HG02981 (cell line): ENCODE measurements at regions not wholly inside any gene's neighbourhood (a gene's known extent, or its start where the extent isn't known, plus 50 kb on each side); places are given as distances from the start of the nearest gene placed in this dataset.

Experiments used
- ATAC-seq: cut with Tn5 transposase; IDR thresholded peaks from one replicate; pipeline ENCODE4 v1.9.1; 2021; ENCODE audit warnings: mild to moderate bottlenecking, moderate library complexity; ENCODE audit not compliant: unreplicated experiment

GRCh38 chr17:73782641-73783381 lies 138.6 kb upstream of the SDK2 start:
- ATAC-seq: no peak

- no peak for ATAC-seq
Observed at GRCh38 chr17:73783382-73783766, 139.1 kb upstream of the SDK2 start.

GRCh38 chr17:73783945-73784603 lies 139.8 kb upstream of the SDK2 start:
- ATAC-seq: no peak

- no peak for ATAC-seq
Observed at GRCh38 chr17:73785496-73785895, 141.3 kb upstream of the SDK2 start.

GRCh38 chr17:73785958-73786743 lies 141.9 kb upstream of the SDK2 start:
- ATAC-seq: no peak

GRCh38 chr17:73787076-73788059 lies 143.1 kb upstream of the SDK2 start:
- ATAC-seq: no peak

- ATAC-seq: no peak
Observed at GRCh38 chr17:73788111-73788510, 143.9 kb upstream of the SDK2 start.

GRCh38 chr17:73791121-73791520 lies 146.9 kb upstream of the SDK2 start:
- no peak for ATAC-seq

GRCh38 chr17:73791631-73792030 lies 147.4 kb upstream of the SDK2 start:
- no peak for ATAC-seq

- no peak for ATAC-seq
Observed at GRCh38 chr17:73792994-73793393, 148.7 kb upstream of the SDK2 start.

- ATAC-seq: no peak
Observed at GRCh38 chr17:73794336-73794735, 150.1 kb upstream of the SDK2 start.

- no peak for ATAC-seq
Observed at GRCh38 chr17:73795730-73796129, 151.5 kb upstream of the SDK2 start.

GRCh38 chr17:73797594-73798110 lies 153.4 kb upstream of the SDK2 start:
- no peak for ATAC-seq

GRCh38 chr17:73798111-73798748 lies 154.0 kb upstream of the SDK2 start:
- no peak for ATAC-seq

- ATAC-seq: no peak
Observed at GRCh38 chr17:73799096-73799495, 154.9 kb upstream of the SDK2 start.

- no peak for ATAC-seq
Observed at GRCh38 chr17:73799781-73800627, 155.8 kb upstream of the SDK2 start.

- no peak for ATAC-seq
Observed at GRCh38 chr17:73800893-73801292, 156.6 kb upstream of the SDK2 start.

- no peak for ATAC-seq
Observed at GRCh38 chr17:73801455-73802100, 157.3 kb upstream of the SDK2 start.

- ATAC-seq: no peak
Observed at GRCh38 chr17:73802314-73802713, 158.1 kb upstream of the SDK2 start.
